DMS53 (cell line): ENCODE measurements at regions not wholly inside any gene's neighbourhood (a gene's known extent, or its start where the extent isn't known, plus 50 kb on each side); places are given as distances from the start of the nearest gene placed in this dataset.

ENCODE experiments used
- DNase-seq: peaks from one replicate; lab custom pipeline; 2025; lab: John Stamatoyannopoulos, UW

GRCh38 chr21:31566064-31566463, 93.4 kb upstream of the SOD1 start:
- DNase-seq: peak; percentile 25

GRCh38 chr21:31564439-31564838, 95.1 kb upstream of the SOD1 start:
- DNase-seq: no peak

- peak; percentile 29 for DNase-seq
These were observed 99.0 kb upstream of the SOD1 start for GRCh38 chr21:31560479-31560878.

- DNase-seq: peak; percentile 98
These were observed 99.9 kb upstream of the SOD1 start for GRCh38 chr21:31559368-31560119.

GRCh38 chr21:31558962-31559367, 100.5 kb upstream of the SOD1 start:
- DNase-seq: peak; percentile 96

- DNase-seq: peak; percentile 71
These were observed 101.1 kb upstream of the SOD1 start for GRCh38 chr21:31558189-31558961.

- peak; percentile 52 for DNase-seq
These were observed 101.9 kb upstream of the SOD1 start for GRCh38 chr21:31557421-31558188.

- DNase-seq: no peak
These were observed 102.8 kb upstream of the SOD1 start for GRCh38 chr21:31556662-31557061.

- no peak for DNase-seq
These were observed 103.7 kb upstream of the SOD1 start for GRCh38 chr21:31555741-31556191.

GRCh38 chr21:31554511-31555022, 104.9 kb upstream of the SOD1 start:
- DNase-seq: peak; percentile 12

GRCh38 chr21:31553926-31554325, 105.6 kb upstream of the SOD1 start:
- no peak for DNase-seq

GRCh38 chr21:31553461-31553860, 106.0 kb upstream of the SOD1 start:
- no peak for DNase-seq

- no peak for DNase-seq
These were observed 106.7 kb upstream of the SOD1 start for GRCh38 chr21:31552826-31553225.

GRCh38 chr21:31550070-31550469, 109.4 kb upstream of the SOD1 start:
- no peak for DNase-seq

- no peak for DNase-seq
These were observed 110.8 kb upstream of the SOD1 start for GRCh38 chr21:31548688-31549087.

- DNase-seq: no peak
These were observed 112.9 kb upstream of the SOD1 start for GRCh38 chr21:31546443-31547170.

- no peak for DNase-seq
These were observed 114.5 kb upstream of the SOD1 start for GRCh38 chr21:31545036-31545435.

- DNase-seq: no peak
These were observed 116.3 kb upstream of the SOD1 start for GRCh38 chr21:31543191-31543590.

- no peak for DNase-seq
These were observed 120.7 kb upstream of the SOD1 start for GRCh38 chr21:31538816-31539215.

GRCh38 chr21:31537872-31538576, 121.5 kb upstream of the SOD1 start:
- peak; percentile 19 for DNase-seq

GRCh38 chr21:31536138-31536537, 123.4 kb upstream of the SOD1 start:
- DNase-seq: no peak
